Jurkat, Clone E6-1 (cell line): ENCODE measurements at regions not wholly inside any gene's neighbourhood (a gene's known extent, or its start where the extent isn't known, plus 50 kb on each side); places are given as distances from the start of the nearest gene placed in this dataset.

Experiments used
- DNase-seq: peaks from one replicate; pipeline ENCODE4 v3.0.0-alpha.2; 2011; ENCODE audit warnings: low read depth, low spot score
- H3K4me3 ChIP-seq: 2 replicates; pipeline ENCODE4 v1.5.1; 2011; ENCODE audit warnings: mild to moderate bottlenecking, low read length, control low read depth, moderate library complexity

DNA sequence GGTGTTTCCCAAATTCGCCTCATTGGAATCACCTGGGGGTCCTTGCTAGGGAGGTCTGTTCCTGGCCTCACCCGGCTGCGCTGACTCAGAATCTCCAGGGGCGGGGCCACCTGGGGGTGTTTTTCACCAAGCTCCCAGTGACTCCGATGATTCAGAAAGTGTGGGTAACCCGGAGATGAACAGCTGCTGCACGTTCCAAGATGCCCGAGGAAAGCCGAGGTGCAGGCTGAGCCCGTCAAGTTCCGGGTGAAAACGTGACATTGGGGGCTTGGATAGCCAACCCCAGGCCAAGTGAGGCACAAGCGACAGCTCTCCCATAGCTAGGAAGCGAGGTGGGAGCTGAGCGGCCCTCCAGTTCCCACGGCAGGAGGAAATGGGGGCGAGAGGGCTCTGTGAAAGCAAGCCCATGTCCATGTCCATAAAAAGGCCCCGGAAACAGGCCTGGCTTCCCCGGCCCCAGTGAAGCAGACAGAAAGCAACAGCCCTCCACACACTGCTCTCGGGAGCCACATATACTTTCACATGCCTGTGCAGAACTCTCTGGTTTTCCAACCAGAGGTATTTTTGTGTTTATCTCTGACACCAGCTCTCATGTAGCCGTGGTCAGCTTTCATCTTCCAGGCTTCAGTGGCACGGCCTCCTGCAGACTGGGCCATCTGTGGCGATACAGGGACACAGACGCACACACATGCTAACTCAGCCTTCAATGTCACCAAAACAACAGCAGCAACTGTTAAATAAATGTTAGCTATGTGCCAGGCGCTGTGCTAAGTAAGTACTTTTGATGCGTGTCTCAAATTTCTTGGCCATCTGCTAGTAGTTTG lies 90.7 kb upstream of the CCDC28A start:
- no peak for DNase-seq
- no peak overlapping the region for H3K4me3 ChIP-seq

DNA sequence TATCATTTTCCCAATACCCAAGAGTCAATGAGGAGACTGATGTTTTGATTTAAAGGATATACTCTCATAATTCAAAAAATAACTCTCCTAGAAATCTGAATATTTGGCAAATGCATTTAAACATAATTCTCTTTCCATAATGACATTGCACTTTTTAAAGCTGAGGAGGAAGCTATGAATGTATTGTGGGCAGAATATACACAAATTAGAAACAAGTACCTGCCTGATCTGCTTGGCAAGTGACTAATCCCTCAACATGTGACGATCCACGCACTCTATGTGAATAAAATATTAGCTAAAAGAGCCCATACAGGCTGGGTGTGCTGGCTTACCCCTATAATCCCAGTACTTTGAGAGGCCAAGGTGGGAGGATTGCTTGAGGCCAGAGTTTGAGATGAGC lies 88.3 kb upstream of the CCDC28A start:
- H3K4me3 ChIP-seq = no peak overlapping the region
- no peak for DNase-seq

DNA sequence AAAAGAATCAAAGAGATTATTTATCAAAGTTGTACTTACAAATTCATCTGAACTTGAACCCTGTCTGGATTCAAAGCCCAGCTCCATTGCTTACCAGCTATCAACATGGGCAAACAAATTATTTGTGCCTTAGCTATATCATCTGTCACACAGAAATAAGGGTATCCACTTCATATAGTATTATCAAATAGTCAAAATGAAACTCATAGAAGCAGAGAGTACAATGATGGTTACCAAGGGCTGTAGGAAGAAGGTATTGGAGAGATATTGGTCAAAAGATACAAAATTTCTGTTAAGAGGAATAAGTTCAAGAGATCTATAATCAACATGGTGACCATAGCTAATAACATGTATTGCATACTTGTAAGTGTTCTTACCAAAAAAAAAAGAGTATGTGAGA lies 87.8 kb upstream of the CCDC28A start:
- no peak overlapping the region for H3K4me3 ChIP-seq
- no peak for DNase-seq

DNA sequence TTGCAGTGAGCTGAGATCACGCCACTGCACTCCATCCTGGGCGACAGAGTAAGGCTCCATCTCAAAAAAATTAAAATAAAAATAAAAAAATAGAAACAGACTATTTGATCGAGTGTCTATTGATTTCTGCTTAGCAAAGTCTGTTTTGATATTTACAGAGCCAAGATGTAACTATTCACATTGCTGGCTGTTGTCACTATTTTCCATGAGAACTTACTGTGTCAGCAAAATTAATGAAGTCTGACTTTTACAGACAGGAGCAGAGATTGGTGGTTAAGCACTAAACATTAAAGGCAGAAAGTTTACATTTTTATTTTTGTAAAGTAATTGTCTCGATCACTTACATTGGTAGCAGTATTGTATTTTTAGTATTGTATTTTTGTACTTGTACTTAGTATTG lies 85.0 kb upstream of the CCDC28A start:
- H3K4me3 ChIP-seq = no peak overlapping the region

DNA sequence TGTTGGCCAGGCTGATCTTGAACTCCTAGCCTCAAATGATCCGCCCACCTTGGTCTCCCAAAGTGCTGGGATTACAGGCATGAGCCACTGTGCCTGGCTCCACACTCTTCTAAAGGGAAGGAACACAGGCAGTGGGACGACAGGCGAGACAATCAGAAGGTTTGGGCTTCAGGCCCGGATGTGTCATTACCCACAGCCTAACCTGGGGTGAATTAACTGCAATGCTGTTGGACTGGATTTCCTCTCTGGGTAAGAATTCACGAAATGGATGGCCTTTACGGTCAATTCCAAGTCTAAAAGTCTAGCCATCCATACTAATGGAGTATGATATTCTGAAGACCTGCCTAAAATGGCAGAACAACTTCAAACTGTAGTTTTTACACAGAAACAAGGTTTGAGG lies 83.7 kb upstream of the CCDC28A start:
- no peak for DNase-seq
- no peak overlapping the region for H3K4me3 ChIP-seq

More for the DNA sequence above, 85.0 kb upstream of the CCDC28A start:
- DNase-seq = no peak

DNA sequence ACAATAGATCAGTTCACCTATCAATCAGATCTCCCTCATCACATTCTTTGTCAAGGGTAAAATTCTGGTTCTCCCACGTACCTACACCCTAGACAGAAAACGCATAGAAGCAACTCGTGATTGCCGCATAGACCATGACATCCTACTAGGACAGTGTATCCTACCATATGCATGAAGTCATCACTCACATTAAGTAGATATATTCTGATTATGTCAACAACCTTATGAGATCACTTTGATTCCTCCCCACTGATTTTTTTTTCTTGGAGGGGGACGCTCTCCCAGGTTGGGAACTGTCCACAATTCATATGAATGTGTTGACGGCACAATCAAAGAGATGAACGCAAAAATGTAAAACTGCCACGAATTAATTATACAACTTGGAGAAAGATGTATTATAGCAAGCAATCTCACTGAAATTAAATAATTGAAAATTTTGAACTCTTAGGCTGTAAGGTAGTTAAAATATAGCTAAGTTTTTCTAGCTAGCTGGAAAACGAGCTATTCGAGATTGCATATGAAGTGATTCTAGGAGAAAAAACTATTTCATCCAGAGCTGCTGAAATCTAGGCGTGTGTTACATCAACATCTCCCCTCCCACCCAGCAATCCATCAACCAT lies 82.5 kb upstream of the CCDC28A start:
- H3K4me3 ChIP-seq = no peak overlapping the region
- no peak for DNase-seq

DNA sequence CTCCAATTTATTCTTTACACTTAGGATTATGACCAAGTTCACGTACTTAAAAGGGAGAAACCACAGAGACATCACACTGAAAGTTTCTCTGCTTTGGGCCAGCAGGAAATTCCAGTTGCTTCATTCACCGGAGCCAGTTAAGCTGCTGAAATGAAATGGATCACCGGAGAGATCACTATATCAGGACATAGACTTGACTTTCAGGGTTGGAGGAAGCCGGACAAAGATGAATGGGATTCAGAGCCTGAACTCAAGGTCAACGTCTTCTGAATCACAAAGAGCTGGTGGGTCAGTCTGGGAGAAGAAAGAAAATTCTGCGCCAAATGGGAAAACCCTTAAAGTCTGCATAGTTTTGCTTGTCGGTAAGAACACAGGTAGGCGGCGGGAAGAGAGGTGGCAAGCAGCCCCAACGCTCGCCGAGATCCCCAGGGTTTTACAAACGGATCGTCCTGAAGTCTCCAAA lies 81.9 kb upstream of the CCDC28A start:
- no peak overlapping the region for H3K4me3 ChIP-seq
- no peak for DNase-seq

DNA sequence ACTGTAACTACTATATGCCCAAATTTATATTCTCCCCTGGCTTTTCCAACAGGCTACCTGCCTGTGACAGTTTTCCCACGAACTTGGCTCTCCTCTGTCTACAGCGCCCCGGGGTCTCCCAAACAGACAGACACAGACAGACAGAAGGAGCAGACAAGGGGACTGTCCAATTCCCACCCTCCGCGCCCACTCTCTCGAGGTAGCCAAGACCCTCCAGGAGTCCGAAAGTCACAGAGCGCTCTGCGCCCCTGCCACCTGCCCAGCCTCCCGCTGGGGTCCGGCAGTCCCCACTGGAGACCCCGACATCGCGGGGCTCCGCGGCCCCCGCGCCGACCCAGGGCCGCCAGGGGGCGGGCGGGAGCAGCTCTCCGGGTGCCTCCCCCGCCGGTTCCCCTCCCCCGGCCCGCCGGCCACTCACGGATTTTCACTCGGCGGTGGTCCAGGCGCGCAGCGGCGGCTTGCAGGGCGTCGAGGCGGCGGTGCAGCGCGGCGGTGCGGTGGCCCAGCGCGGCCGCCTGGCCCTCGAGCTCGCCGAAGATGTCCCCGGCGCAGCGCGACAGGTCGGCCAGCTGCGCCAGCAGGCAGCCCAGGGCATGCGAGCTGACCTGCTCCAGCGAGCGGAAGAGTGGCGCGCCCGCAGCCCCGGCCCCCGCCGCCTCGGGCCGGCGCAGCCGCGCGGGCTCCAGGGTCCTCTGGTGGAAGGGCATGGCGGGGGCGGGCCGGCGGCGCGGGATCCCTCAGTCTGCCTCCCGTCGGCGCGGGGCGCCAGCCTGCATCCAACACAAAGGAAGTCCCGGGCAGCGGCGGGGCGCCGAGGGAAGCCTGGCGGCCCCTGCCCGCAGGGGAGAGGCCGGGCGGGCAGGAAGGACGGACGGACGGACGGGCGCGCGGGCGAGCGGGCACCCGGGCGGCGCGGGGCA lies 81.3 kb upstream of the CCDC28A start:
- no peak for DNase-seq
- H3K4me3 ChIP-seq = peak overlapping the region; percentile 51

DNA sequence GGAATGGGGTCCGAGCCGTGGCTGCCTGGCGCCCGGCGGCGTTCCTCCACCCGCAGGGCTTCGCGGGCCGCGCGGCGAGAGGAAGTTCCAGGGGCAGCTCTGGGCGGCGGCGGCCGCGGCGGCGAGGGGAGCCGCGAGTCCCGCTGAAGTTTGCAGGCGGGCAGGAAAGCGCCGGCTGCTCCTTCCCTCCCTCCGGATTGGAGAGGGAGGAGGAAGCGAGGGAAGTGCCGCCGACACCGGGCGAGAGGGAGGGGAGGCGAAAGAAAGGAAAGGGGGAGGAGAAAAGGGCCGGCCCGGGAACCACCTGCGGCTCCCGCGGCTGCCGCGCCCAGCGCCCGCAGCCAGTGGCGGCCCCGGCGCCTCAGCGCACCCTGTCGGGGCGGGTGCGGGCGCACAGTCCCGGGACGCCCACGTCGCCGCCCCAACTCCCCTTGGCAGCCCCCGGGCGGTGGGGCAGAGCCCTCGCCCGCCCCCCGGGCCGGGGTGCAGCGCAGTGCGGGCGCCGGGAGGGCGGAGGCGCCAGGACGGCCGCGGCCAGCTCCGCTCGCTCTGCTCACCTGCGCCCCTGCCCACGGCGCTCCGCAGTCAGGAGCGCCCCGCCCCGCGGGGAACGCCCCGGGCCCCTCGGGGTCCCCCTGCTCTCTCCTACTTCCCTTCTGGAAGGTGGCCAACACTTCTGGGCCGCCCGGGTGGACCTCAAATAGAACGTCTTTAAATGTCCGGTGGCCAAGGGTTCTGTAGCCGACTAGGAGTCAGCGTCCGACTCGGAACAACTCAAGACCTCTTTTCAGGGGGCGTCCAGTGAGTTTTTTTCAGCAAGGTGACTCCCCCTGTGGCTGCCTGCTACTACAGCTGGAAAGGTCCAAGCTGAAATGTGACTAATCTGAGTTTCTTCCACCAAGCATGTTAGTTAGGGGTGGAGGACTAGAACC lies 80.3 kb upstream of the CCDC28A start:
- no peak for DNase-seq
- peak overlapping the region; percentile 51 for H3K4me3 ChIP-seq

DNA sequence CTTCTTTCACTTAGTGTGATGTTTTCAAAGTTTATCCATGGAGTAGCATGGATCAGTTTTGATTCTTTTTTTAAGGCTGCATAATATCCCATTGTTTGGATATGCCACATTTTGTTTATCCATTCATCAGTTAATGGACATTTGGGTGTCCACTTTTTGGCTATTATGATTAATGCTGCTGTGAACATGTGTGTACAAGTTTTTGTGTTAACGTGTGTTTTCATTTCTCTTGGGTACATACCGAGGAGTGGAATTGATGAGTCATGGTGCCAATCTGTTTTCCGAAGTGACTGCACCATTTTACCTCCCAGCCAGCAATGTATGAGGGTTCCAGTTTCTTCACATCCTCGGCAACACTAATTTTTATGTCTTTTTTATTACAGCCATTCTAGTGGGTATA lies 78.4 kb upstream of the CCDC28A start:
- H3K4me3 ChIP-seq = no peak overlapping the region
- no peak for DNase-seq

DNA sequence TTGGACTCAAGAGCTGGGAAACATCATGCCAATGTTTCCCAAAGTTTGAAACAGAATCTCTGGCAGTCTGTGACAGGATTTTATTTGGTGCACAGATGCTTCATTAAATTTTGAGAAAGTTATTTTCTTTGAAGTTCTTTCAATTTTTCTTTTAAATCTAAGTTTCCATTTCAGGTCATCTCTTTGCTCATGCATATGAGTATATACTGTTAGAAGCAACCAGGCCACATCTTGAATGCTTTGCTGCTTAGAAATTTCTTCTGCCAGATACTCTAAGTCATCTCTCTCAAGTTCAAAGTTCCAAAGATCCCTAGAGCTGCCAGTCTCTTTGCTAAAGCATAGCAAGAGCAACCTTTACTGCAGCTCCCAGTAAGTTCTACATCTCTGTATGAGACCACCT lies 59.1 kb upstream of the CCDC28A start:
- H3K4me3 ChIP-seq = no peak overlapping the region
- no peak for DNase-seq

DNA sequence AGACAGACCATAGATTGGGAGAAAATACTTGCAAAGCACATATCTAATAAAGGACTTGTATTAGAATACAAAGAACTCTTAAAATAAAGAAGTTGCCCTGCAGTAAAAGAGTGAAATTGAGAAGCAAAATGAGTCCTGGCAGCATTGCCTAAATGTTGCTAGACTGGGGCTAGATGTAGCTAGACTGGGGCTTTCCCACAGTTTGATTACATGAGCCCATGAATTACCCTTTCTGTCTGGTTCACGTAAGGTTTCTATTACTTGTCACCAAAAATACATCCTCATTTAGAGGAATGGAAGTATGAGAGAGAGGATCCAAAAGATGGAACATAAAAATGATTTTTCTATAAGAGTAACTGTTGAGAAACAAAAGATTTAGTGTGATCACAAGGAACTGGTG lies 57.6 kb upstream of the CCDC28A start:
- H3K4me3 ChIP-seq = no peak overlapping the region
- no peak for DNase-seq

DNA sequence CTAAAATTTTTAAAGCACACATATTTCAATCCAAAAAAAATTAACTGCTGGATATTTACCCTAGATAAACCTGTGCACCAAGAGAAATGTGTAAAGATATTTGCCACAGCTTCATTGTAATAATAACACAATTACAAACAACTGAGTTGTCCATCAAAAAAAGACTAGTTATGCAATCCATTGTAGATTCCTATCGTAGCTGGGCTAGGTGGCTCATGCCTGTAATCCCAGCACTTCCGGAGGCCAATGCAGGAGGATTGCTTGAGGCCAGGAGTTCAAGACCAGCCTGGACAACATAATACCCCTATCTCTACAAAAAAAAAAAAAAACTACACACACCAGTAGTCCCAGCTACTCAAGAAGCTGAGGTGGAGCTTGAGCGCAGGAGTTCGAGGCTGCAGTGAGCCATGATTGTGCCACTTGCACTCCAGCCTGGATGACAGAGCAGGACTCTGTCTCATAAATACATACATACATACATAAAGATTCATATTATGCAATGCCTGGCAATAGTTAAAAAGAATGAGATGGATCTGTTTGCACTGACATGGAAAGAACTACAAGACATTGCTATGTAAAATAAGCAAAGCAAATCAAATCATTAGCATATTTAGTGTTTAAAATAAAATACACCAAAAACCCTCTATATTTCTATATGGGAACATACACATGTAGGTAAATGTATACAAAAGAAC lies 56.5 kb upstream of the CCDC28A start:
- no peak for DNase-seq
- H3K4me3 ChIP-seq = no peak overlapping the region

DNA sequence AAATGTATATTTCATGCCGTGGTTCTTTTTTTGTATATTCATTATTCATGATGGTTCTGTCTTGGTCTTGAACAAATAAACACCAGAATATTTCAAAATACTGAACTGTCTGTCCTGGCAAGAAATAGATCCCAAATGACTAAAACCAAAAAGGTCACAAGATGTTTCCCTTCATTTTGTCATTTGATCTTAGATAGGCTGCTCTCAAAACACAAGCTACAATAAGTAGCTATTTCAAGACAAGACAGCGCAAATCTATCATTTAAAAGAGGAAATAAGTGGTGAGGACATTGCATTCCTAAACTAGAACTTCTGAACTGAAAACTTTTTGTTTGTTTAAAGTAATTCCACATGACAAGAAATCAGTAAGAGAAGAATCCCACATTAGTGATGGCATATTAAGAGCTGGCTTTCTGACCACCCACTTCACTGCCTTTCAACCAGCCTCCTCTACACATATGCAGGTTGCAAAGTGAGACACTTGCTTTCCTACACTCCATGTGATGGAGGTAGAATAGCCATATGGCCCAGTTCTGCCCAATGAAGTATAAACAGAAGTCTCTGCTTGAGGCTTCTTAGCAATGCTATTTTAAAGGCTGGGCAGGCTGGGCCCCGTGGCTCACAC lies 54.4 kb upstream of the CCDC28A start:
- no peak overlapping the region for H3K4me3 ChIP-seq
- DNase-seq = no peak

DNA sequence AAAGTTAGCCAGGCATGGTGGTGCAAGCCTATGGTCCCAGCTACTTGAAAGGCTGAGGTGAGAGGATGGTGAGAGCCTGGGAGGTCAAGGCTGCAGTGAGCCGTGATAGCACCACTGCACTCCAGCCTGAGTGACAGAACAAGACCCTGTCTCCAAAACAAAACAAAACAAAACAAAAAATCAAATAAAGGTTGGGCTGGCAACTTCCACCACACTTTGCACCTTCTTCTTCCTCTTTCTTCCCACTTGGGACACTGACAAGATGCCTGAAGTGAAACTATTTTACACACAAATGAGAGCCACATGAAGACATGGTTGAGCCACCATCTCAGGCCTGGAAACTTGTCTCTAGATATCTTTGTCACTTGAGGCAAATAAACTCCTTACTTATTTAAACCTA lies 53.8 kb upstream of the CCDC28A start:
- DNase-seq = no peak
- no peak overlapping the region for H3K4me3 ChIP-seq

DNA sequence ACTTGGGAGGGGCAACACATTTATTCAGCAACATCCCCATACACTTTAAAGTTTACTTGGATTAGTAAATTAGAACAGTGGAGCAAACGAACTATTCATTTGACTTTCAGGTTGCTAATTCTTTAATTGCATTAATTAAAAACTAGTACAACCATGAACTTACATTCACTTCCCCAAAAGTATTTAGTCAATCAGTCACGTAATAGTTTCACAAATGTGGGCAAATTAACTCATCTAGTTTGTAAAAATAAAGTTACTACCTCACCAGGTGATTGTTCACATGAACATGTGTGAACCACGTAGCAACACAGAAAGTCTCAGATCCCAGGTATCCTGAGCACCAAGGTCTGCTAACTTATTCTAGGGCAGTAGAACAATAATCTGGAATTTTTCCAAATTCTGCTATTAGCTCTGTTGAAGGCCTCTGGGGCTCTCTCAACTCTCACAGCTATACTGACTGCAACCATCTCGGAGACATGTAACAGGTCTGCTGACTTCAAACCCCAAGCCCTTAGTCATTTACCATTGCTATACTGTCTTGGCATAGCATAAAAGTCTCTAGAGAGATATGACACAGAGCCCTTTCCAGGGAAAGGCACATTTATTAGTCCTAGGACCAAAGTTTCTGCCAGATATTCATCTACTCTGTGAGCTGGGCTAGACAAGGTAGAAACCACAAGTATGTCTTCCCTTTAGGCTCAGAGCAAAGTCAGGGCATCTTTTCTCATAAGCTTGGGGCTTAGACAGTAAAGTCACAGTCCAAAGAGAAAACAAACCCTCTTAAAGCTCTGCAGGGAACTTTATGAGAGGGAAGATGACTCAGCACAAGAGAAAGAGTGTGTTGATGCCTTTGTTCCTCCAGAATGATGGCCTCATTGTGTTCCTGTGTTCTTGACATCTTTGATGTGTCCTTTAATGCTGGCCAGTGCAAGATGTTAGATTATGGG lies 50.9 kb upstream of the CCDC28A start:
- H3K4me3 ChIP-seq = no peak overlapping the region
- no peak for DNase-seq
